Left forelimb (tissue), 1 donor: ENCODE measurements at regions not wholly inside any gene's neighbourhood (a gene's known extent, or its start where the extent isn't known, plus 50 kb on each side); places are given as distances from the start of the nearest gene placed in this dataset.

ENCODE experiments used
- DNase-seq: peaks from one replicate; pipeline ENCODE4 v3.0.0-alpha.2; 2018; ENCODE audit warnings: low spot score

GRCh38 chr2:237035781-237036475 lies 49.8 kb upstream of the COPS8 start:
- DNase-seq = no peak
